HUES64 (cell line): ENCODE measurements at regions not wholly inside any gene's neighbourhood (a gene's known extent, or its start where the extent isn't known, plus 50 kb on each side); places are given as distances from the start of the nearest gene placed in this dataset.

ENCODE experiments used
- H3K27ac ChIP-seq: 2 replicates; pipeline ENCODE4 v1.7.0; 2013; ENCODE audit warnings: low read depth, low read length, inconsistent platforms
- H3K27me3 ChIP-seq: 2 replicates; pipeline ENCODE4 v1.6.1; 2013; ENCODE audit warnings: mild to moderate bottlenecking, low read length; ENCODE audit not compliant: insufficient read depth
- H3K36me3 ChIP-seq: 2 replicates; pipeline ENCODE4 v1.6.1; 2013; ENCODE audit warnings: mild to moderate bottlenecking, low read length; ENCODE audit not compliant: insufficient read depth
- H3K4me1 ChIP-seq: 2 replicates; pipeline ENCODE4 v1.6.1; 2013; ENCODE audit warnings: mild to moderate bottlenecking, low read length, moderate library complexity; ENCODE audit not compliant: insufficient read depth
- H3K4me3 ChIP-seq: 2 replicates; pipeline ENCODE4 v1.5.1; 2013; ENCODE audit warnings: mild to moderate bottlenecking, low read length, moderate library complexity
- H3K9ac ChIP-seq: 2 replicates; pipeline ENCODE4 v1.6.1; 2013; ENCODE audit warnings: mild to moderate bottlenecking, low read depth, low read length
- H3K9me3 ChIP-seq: 2 replicates; pipeline ENCODE4 v1.6.1; 2013; ENCODE audit warnings: low read depth, low read length; ENCODE audit not compliant: insufficient read depth
- WGBS: fragments of 150-250, 120-280 bp; methylation state at CpG from one replicate; pipeline ENCODE4 v1.1.7; 2013; ENCODE audit warnings: missing lambda C conversion rate; 5-methylcytosine and 5-hydroxymethylcytosine counted together

DNA sequence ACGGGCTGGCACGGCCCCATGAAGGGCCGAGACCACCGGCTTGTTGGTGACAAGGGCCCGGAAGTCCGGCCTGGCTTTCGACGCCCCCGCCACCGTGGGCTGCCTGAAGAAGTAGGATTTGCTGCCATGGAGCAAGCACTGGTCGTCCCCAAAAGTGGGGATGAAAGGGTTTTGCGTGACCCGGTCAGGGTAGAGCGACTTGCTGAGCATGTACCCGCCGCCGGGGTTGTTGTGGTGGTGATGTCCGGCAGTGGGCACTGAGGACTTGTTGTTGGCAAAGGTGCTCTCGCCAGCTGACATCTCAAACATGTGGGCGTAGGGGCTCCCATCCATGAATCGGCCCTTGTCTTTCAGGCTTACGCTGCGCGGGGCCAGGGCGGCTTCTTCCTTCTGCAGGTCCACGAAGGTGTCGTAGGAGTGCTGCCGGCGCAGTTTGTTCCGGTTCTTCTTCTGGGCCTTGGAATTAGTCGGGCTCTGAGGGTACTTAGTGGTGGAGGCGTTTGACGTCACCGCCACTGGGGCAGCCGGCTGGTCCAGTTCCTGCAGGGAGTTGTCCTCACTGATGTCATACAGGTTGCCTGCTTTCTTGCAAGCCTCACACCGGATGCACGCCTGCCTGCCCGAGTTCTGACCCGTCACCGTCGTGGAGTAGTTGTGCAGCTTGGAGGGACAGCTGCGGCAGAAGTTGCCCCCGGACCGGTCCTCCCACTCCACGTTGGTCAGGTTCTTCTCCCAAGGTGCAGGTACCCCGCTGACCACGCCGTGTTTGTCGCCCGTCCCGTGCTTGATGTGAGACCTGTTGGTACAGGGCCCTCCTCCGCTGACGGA, 366.6 kb downstream of the EMP1 start:
- Histone ChIP-seq H3K27me3 (no peaks in the 10 kb centered on the region), H3K9me3 (no peaks in the 10 kb centered on the region), H3K4me1 (no peaks in the 10 kb centered on the region), H3K4me3 (no peak overlapping the region), H3K9ac (no peak overlapping the region), H3K27ac (no peak overlapping the region), H3K36me3 (no peaks in the 10 kb centered on the region)
- WGBS = 97% methylated on average over 53 of the region's 53 CpGs

DNA sequence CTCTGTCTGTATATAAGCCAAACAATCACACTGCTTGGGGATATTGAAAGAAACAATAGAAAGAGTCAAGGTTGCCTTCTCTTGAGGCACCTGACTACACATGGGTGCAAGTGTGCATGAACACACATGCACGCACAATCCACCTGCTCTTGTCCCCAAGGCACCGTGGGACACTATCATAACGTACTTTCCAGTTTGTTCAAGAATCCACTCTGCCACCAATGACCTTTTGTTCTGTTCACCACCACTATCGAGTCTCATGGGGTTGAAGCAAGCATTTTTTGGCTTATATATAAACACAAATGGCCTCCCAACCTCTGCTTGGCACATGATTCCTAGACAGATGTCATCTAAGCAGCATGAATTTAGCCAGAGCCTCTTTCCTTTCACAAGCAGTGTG, 365.4 kb downstream of the EMP1 start:
- H3K9ac ChIP-seq = no peak overlapping the region
- H3K4me1 ChIP-seq = no peaks in the 10 kb centered on the region
- H3K4me3 ChIP-seq = no peak overlapping the region
- H3K27ac ChIP-seq = no peak overlapping the region
- H3K27me3 ChIP-seq = no peaks in the 10 kb centered on the region
- WGBS = 91% methylated on average over 4 of the region's 4 CpGs
- H3K36me3 ChIP-seq = no peaks in the 10 kb centered on the region
- H3K9me3 ChIP-seq = no peaks in the 10 kb centered on the region

DNA sequence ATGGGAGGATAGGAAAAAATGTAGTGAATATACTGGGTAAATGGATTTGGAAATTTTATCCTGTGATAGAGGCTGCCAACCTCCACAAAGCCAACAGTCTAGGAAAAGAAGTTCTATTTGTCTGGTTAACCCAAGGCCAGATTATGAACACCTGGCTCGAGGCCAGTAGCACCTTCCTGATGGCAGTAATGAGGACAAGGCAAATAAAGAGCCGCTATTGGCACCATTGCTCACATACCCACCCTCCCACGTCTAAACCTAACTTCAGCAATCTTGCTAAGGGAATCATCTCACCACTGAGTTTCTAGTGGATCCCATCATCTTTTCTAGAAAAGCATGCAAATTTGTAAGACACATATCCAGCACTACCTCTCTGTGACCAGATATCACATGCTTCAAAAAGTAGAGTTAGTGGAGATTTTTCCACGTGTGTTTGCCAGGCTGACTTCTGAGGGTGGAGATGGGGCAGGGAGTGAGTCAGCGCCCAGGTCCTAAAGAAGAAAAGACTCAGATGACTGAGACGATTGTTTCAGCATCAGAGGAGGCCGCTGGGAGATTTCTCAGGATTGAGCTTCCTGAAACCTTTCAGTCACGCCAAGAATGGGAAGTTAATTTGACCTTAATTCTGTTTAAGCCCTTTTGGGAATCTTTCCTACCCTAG, 362.9 kb downstream of the EMP1 start:
- WGBS = 87% methylated on average over 8 of the region's 8 CpGs
- H3K4me1 ChIP-seq = no peaks in the 10 kb centered on the region
- no peak overlapping the region for H3K4me3 ChIP-seq
- H3K27ac ChIP-seq = no peak overlapping the region
- H3K9me3 ChIP-seq = no peaks in the 10 kb centered on the region
- no peaks in the 10 kb centered on the region for H3K27me3 ChIP-seq
- no peak overlapping the region for H3K9ac ChIP-seq
- no peaks in the 10 kb centered on the region for H3K36me3 ChIP-seq

- 85% methylated on average over 4 of the region's 4 CpGs for WGBS
- H3K27me3 ChIP-seq = no peaks in the 10 kb centered on the region
Observed at GRCh38 chr12:13552830-13553229, 356.3 kb downstream of the EMP1 start.

GRCh38 chr12:13547283-13547682, 350.8 kb downstream of the EMP1 start:
- Histone ChIP-seq H3K27ac (no peak overlapping the region), H3K9ac (no peak overlapping the region), H3K9me3 (no peaks in the 10 kb centered on the region), H3K27me3 (no peaks in the 10 kb centered on the region), H3K36me3 (no peaks in the 10 kb centered on the region), H3K4me1 (no peaks in the 10 kb centered on the region), H3K4me3 (no peak overlapping the region)

More at GRCh38 chr12:13552830-13553229, 356.3 kb downstream of the EMP1 start:
- H3K9ac ChIP-seq = no peak overlapping the region
- no peak overlapping the region for H3K27ac ChIP-seq
- no peaks in the 10 kb centered on the region for H3K9me3 ChIP-seq
- no peak overlapping the region for H3K4me3 ChIP-seq
- H3K4me1 ChIP-seq = no peaks in the 10 kb centered on the region
- H3K36me3 ChIP-seq = no peaks in the 10 kb centered on the region

GRCh38 chr12:13546231-13546630, 349.7 kb downstream of the EMP1 start:
- H3K27me3 ChIP-seq = no peaks in the 10 kb centered on the region
- WGBS = 93% methylated on average over 3 of the region's 3 CpGs
- no peak overlapping the region for H3K27ac ChIP-seq
- no peak overlapping the region for H3K4me3 ChIP-seq
- H3K9me3 ChIP-seq = no peaks in the 10 kb centered on the region
- no peaks in the 10 kb centered on the region for H3K36me3 ChIP-seq
- no peaks in the 10 kb centered on the region for H3K4me1 ChIP-seq
- no peak overlapping the region for H3K9ac ChIP-seq

- Histone ChIP-seq H3K9me3 (no peaks in the 10 kb centered on the region), H3K4me3 (no peak overlapping the region), H3K27me3 (no peaks in the 10 kb centered on the region), H3K4me1 (peaks cover 6% of the 10 kb centered on the region; the same call in 1 of the 2 replicates), H3K9ac (no peak overlapping the region), H3K36me3 (no peaks in the 10 kb centered on the region), H3K27ac (no peak overlapping the region)
Observed at GRCh38 chr12:13539051-13539450, 342.5 kb downstream of the EMP1 start.

GRCh38 chr12:13538136-13538535, 341.6 kb downstream of the EMP1 start:
- Histone ChIP-seq H3K9me3 (no peaks in the 10 kb centered on the region), H3K36me3 (no peaks in the 10 kb centered on the region), H3K4me3 (no peak overlapping the region), H3K27ac (no peak overlapping the region), H3K27me3 (no peaks in the 10 kb centered on the region), H3K4me1 (peaks cover 6% of the 10 kb centered on the region; the same call in 1 of the 2 replicates), H3K9ac (no peak overlapping the region)
- WGBS = 92% methylated on average over 3 of the region's 3 CpGs

GRCh38 chr12:13537623-13538022, 341.1 kb downstream of the EMP1 start:
- Histone ChIP-seq H3K4me1 (peaks cover 6% of the 10 kb centered on the region; the same call in 1 of the 2 replicates), H3K9me3 (no peaks in the 10 kb centered on the region), H3K4me3 (no peak overlapping the region), H3K27ac (no peak overlapping the region), H3K36me3 (no peaks in the 10 kb centered on the region), H3K9ac (no peak overlapping the region), H3K27me3 (no peaks in the 10 kb centered on the region)
- 88% methylated on average over 2 of the region's 2 CpGs for WGBS

- Histone ChIP-seq H3K9ac (no peak overlapping the region), H3K9me3 (no peaks in the 10 kb centered on the region), H3K27ac (no peak overlapping the region), H3K4me3 (no peak overlapping the region), H3K27me3 (no peaks in the 10 kb centered on the region), H3K4me1 (peaks cover 6% of the 10 kb centered on the region; the same call in 1 of the 2 replicates), H3K36me3 (no peaks in the 10 kb centered on the region)
- WGBS = 89% methylated on average over 7 of the region's 7 CpGs
Observed at GRCh38 chr12:13536219-13536910, 339.8 kb downstream of the EMP1 start.
